NCI-H510A (cell line): ENCODE measurements at regions not wholly inside any gene's neighbourhood (a gene's known extent, or its start where the extent isn't known, plus 50 kb on each side); places are given as distances from the start of the nearest gene placed in this dataset.
"Not testable (repeated sequence)": the region's sequence is repeated elsewhere in the genome, so short reads cannot be mapped to it uniquely, and the experiment has no call there.

Experiments
- DNase-seq: peaks from one replicate; lab custom pipeline; 2025; lab: John Stamatoyannopoulos, UW

- not testable (repeated sequence) for DNase-seq
Observed at GRCh38 chr14:106355007-106355791, 828.8 kb downstream of the TMEM121 start.

- not testable (repeated sequence) for DNase-seq
Observed at GRCh38 chr14:106355881-106356642, 829.7 kb downstream of the TMEM121 start.

GRCh38 chr14:106356643-106356930 lies 830.2 kb downstream of the TMEM121 start:
- not testable (repeated sequence) for DNase-seq

GRCh38 chr14:106359157-106359887 lies 832.9 kb downstream of the TMEM121 start:
- DNase-seq, result not testable (repeated sequence)

DNA sequence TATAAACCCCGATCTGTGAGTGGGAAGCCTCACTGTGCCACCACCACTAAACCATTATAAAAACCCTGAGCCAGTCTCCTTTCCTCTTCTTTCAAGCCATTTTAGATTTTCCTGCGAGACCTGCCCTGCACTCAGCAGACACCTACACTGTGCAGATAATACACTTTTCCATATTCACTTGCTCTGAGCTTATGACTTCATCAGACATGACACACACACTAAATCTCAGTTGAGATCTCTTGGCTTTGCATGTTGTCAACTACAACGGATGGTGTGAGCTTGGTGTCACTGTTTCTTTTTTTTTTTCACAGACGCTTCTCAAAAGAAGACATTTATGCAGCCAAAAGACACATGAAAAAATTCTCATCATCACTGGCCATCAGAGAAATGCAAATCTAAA lies 839.0 kb downstream of the TMEM121 start:
- DNase-seq, result not testable (repeated sequence)

DNA sequence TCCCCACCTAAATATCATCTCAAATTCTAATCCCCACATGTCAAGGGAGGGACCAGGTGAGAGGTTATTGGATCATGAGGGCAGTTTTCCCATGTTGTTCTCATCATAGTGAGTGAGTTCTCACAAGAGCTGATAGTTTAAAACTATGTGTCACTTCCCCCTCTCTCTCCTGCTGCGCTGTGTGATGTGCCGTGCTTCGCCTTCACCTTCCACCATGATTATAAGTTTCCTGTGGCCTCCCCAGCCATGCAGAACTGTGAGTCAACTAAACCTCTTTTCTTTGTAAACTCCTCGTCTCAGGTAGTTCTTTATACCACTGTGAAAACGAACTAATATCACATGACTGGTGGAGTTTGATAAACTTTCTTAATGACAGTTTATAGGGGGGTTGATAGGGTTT lies 839.5 kb downstream of the TMEM121 start:
- not testable (repeated sequence) for DNase-seq

DNA sequence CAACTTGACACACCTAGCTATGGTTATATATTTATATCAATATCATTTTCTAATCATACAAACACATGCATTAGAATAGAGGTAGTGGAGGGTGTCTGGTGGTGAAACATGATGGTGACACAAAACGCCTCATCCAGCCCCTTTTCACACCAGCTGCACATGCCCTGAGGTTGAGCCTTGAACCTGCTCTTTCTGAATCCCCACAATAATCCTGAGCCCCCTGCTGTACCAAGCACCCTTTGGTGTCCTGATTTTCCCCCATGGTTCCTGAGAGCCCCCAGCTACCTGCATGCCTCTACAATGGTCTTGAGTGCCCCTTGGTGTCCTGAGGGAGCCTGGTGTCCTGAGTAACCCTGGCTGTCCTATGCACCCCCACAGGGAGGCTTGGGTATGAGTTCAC lies 840.6 kb downstream of the TMEM121 start:
- not testable (repeated sequence) for DNase-seq

GRCh38 chr14:106369456-106369855 lies 843.1 kb downstream of the TMEM121 start:
- DNase-seq, result not testable (repeated sequence)

GRCh38 chr14:106372870-106373652 lies 846.7 kb downstream of the TMEM121 start:
- DNase-seq, result peak; percentile 12

- not testable (repeated sequence) for DNase-seq
Observed at GRCh38 chr14:106373653-106374110, 847.3 kb downstream of the TMEM121 start.

DNA sequence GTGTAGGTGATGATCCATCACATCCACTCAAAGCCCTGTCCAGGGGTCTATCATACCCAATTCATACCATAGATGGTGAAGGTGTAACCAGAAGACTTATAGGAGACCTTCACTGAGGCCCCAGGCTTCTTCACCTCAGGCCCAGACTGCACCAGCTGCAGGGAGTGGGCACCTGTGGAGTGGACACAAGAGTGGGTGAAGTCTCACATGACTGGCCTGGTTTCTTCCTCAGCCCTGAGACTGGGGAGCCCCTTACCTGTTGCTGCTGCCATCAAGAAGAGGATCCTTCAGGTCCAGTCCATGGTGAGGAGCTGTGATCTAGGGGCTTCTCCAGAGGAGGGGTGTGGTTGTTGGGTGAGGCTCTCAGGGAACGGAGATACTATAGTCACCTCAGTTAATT lies 851.0 kb downstream of the TMEM121 start:
- no peak for DNase-seq

- no peak for DNase-seq
Observed at GRCh38 chr14:106378191-106378590, 851.8 kb downstream of the TMEM121 start.

DNA sequence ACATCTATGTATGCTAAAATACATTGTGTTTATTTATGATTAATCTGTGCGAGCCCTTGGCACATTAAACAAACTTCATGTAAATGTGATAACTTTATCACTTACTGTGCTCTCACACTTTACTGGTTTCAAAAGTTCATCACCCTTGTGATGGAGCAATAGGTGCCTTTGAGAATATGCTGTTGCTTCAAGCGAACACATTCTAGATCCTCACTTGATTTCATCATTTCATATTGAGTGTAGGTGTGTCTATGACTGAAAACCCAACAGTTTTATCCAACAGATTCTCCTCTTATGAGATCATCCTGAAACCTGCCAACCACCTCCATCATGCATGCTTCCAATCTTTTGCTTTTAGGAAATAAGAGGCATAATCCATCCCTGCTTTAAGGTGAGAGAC lies 854.4 kb downstream of the TMEM121 start:
- no peak for DNase-seq

- DNase-seq, result not testable (repeated sequence)
Observed at GRCh38 chr14:106389186-106389585, 862.8 kb downstream of the TMEM121 start.

GRCh38 chr14:106390401-106390800 lies 864.0 kb downstream of the TMEM121 start:
- no peak for DNase-seq

DNA sequence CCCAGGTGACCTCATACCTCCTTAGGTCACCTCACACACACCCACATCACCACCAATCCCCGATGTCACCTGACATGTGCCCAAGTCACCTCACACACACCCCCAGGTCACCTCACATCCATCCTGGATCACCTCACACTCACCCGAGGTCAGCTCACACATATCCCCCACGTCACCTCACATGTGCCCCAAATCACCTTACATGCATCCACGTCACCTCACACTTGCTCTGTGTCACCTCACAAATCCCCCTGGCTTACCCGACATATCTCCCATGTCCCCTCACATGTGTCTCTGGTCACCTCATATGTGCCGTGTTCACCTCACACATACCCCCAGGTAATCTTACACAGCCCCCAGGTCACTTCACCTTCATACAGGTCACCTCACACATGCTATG lies 864.6 kb downstream of the TMEM121 start:
- DNase-seq, result no peak

GRCh38 chr14:106393742-106394141 lies 867.4 kb downstream of the TMEM121 start:
- DNase-seq, result no peak

GRCh38 chr14:106395456-106396050 lies 869.2 kb downstream of the TMEM121 start:
- no peak for DNase-seq

- DNase-seq, result no peak
Observed at GRCh38 chr14:106396999-106397398, 870.6 kb downstream of the TMEM121 start.

DNA sequence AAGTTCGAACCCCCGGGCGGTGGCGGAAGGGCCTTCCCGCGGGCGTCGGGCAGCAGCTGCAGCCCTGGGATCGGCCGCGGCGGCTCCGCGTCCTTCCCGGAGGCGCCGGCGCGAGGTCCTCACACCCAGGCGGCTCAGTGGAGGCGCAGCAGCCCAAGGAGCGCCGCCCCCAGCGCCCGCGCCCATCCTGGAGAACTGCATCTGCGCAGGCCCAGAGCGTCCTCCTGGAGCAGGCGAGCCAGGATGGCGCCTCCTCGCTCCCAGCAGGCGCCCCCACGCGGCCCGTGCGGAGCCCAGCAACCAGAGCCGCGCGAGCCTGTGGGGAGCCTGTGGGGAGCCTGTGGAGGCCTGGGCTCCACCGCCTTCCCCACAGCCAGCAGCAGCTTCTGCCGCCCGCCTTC lies 872.5 kb downstream of the TMEM121 start:
- DNase-seq, result not testable (repeated sequence)

DNA sequence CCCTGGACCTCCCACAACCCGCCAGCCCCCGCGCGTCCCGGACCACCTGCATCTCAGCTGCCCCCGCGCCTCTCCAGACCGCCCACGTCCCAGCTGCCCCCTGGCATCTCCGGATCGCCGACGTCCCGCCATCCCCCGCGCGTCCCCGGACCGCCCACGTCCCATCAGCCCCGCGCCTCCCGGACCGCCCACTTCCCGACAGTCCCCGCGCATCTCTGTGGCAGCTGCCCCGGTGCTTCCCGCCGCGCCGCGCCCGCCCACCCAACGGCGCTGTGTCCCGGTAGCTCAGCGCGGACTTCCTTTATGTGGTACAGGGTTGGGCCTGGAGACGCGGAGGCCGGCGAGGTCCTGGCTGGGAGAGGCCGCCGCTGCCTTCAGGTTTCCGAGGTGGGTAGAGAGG lies 874.9 kb downstream of the TMEM121 start:
- not testable (repeated sequence) for DNase-seq
